GM21515 (cell line): ENCODE measurements at regions not wholly inside any gene's neighbourhood (a gene's known extent, or its start where the extent isn't known, plus 50 kb on each side); places are given as distances from the start of the nearest gene placed in this dataset.

ENCODE experiments used
- ATAC-seq: cut with Tn5 transposase; IDR thresholded peaks from one replicate; pipeline ENCODE4 v1.9.1; 2021; ENCODE audit not compliant: unreplicated experiment

DNA sequence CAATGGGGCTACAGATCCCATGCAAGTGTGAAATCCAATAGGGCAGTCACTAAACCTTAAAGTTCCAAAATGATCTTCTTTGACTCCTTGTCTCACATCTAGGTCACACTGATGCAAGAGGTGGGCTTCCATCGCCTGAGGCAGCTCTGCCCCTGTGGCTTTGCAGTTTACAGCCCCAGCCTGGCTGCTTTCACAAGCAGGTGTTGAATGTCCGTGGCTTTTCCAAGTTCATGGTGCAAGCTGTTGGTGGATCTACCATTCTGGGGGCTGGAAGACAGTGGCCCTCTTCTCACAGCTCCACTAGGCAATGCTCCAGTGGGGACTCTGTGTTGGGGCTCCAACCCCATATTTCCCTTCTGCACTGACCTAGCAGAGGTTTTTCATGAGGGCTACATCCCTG, 68.5 kb upstream of the PRR20G start:
- ATAC-seq = no peak

GRCh38 chr3:127354761-127355160, 66.9 kb upstream of the PRR20G start:
- no peak for ATAC-seq

DNA sequence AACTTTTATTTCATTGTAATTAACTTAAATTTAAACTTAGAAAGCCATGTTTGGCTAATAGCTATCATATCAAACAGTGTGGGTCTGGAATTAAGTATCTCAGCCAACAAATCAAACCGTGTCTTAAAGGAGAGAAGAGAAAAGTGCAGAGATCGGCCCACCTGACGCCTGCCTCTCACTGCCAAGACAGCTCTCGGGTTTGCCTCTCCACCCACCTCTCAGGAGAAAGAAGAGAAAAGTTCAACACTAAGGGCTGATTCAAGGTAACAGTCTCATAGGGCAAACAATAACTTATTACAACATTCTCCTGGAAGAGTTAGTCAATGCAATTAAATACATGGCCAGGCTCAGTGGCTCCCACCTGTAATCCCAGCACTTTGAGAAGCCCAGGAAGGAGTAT, 64.8 kb upstream of the PRR20G start:
- no peak for ATAC-seq

- ATAC-seq = no peak
These were observed 64.0 kb upstream of the PRR20G start for GRCh38 chr3:127351775-127352350.

- no peak for ATAC-seq
These were observed 63.5 kb upstream of the PRR20G start for GRCh38 chr3:127351321-127351720.

DNA sequence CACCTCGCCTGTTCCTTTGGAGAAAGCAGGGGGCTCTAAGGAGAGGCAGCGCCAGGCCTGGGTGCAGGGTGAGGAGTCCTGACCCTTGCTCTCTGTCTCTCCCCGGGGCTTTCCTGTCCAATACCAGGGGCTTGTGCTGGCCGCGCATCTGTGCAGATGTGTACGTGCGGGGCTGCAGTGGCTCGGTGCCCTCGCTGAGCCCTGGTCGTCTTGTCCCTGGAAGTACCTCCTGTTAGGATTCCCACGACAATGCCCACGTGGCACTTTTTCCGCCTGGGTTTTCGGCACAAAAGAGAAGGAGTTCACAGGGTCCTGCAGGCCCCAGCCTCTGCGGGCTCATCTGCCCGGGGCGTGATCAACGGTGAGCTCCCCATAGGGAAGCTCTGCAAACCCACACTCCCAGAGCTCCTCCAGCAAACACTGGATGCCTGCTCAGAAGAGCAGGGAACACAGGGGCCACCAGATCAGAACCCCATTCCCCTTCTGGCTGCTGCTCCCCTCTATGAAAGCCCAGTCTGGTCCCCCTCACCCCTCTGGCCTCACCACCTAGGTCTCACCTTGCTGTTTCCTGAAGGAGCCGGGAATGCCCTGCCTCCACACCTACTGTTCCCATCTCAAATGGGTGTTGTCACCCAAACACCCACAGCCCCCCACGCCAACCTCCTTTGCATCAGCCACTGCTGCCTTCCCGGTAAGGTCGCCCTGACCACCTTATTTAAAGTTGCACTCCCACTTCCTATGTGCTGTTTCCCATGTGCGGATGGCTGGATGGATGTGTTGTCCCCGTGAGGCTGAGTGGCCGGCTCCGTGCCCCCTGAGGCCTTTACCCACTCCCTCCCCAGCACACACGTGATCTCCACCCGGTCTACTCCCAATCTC, 62.6 kb upstream of the PRR20G start:
- ATAC-seq = no peak

GRCh38 chr3:127349501-127350171, 61.8 kb upstream of the PRR20G start:
- ATAC-seq = no peak

- no peak for ATAC-seq
These were observed 54.9 kb upstream of the PRR20G start for GRCh38 chr3:127342735-127343134.

GRCh38 chr3:127339928-127340861, 52.3 kb upstream of the PRR20G start:
- ATAC-seq = no peak

DNA sequence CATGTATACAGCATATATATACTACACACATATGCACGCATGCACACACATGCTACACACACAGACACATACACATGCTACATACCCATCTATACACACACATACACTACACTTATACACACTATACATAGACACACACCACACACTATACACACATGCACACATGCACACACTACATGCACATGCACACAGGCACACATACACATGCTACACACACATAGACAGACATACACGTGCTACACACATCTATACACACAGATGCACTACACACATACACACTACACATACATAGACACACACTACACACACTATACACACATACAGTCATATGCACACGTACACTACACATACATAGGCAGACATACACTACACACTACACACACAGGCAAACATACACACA, 51.2 kb upstream of the PRR20G start:
- ATAC-seq = no peak

DNA sequence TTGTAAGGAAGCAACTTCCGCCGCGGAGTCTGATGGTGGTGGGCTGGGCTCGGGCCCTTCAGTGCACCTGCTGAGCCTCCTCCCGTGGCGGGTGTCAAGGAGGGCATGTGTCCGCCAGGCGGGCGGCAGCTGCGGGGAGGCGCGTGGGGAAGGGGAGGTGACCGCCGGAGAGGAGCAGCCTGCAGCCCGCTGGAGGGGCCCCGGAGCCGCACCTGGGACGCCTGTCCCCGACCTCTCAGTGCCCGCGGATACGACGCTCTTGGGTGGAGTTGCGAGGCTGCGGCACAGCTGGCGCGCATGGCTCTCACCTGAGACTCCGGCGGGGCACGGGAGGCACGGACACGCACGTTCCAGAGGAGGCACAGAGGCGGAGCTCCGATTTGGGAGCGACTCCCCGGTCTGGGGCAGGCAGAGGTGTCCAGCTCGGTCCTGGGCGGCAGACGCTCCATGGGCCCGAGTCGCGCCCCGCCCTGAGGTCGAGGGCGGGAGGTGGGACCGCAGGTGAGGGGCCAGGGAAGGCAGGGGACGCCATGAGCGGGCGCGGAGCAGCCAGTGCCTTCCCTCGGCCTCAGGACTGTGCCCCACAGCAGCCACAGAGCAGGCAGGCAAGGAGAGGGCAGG, 50.2 kb upstream of the PRR20G start:
- no peak for ATAC-seq
